ENCODE measurements at regions not wholly inside any gene's neighbourhood (a gene's known extent, or its start where the extent isn't known, plus 50 kb on each side); places are given as distances from the start of the nearest gene placed in this dataset.

GRCh38 chrX:42619068-42619467, 158.9 kb downstream of the PPP1R2C start:
- DNase-seq (ENCODE audit: low read depth in 2 of 2) = no peak

- no peak for DNase-seq (ENCODE audit: low read depth in 2 of 2)
Measured at GRCh38 chrX:42616981-42617380, 161.0 kb downstream of the PPP1R2C start.

GRCh38 chrX:42615161-42615563, 162.8 kb downstream of the PPP1R2C start:
- DNase-seq (ENCODE audit: low read depth in 2 of 2) = no peak

GRCh38 chrX:42606591-42606990, 171.4 kb downstream of the PPP1R2C start:
- no peak for DNase-seq (ENCODE audit: low read depth in 2 of 2)

GRCh38 chrX:42604302-42604701, 173.7 kb downstream of the PPP1R2C start:
- DNase-seq (ENCODE audit: low read depth in 2 of 2) = no peak

GRCh38 chrX:42603016-42603415, 174.9 kb downstream of the PPP1R2C start:
- DNase-seq (ENCODE audit: low read depth in 2 of 2) = no peak

GRCh38 chrX:42602566-42602965, 175.4 kb downstream of the PPP1R2C start:
- no peak for DNase-seq (ENCODE audit: low read depth in 2 of 2)

GRCh38 chrX:42602136-42602535, 175.8 kb downstream of the PPP1R2C start:
- DNase-seq (ENCODE audit: low read depth in 2 of 2) = no peak

GRCh38 chrX:42597481-42597880, 180.5 kb downstream of the PPP1R2C start:
- DNase-seq (ENCODE audit: low read depth in 2 of 2) = no peak

- peak in 1 of 2 donors; percentile 10 for DNase-seq (ENCODE audit: low read depth in 2 of 2)
Measured at GRCh38 chrX:42585842-42586621, 191.9 kb downstream of the PPP1R2C start.

- DNase-seq (ENCODE audit: low read depth in 2 of 2) = peak in 1 of 2 donors; percentile 2
Measured at GRCh38 chrX:42577936-42578470, 200.0 kb downstream of the PPP1R2C start.

- DNase-seq (ENCODE audit: low read depth in 2 of 2) = no peak
Measured at GRCh38 chrX:42567268-42567667, 210.7 kb downstream of the PPP1R2C start.

- DNase-seq (ENCODE audit: low read depth in 2 of 2) = no peak
Measured at GRCh38 chrX:42565739-42566138, 212.2 kb downstream of the PPP1R2C start.

GRCh38 chrX:42546800-42547199, 231.2 kb downstream of the PPP1R2C start:
- DNase-seq (ENCODE audit: low read depth in 2 of 2) = no peak

GRCh38 chrX:42544883-42545282, 233.1 kb downstream of the PPP1R2C start:
- DNase-seq (ENCODE audit: low read depth in 2 of 2) = no peak

GRCh38 chrX:42541554-42541953, 236.4 kb downstream of the PPP1R2C start:
- DNase-seq (ENCODE audit: low read depth in 2 of 2) = no peak

- DNase-seq (ENCODE audit: low read depth in 2 of 2) = no peak
Measured at GRCh38 chrX:42540146-42540545, 237.8 kb downstream of the PPP1R2C start.

- DNase-seq (ENCODE audit: low read depth in 2 of 2) = no peak
Measured at GRCh38 chrX:42538405-42538804, 239.6 kb downstream of the PPP1R2C start.

GRCh38 chrX:42536286-42536685, 241.7 kb downstream of the PPP1R2C start:
- DNase-seq (ENCODE audit: low read depth in 2 of 2) = no peak

GRCh38 chrX:42535233-42535632, 242.7 kb downstream of the PPP1R2C start:
- DNase-seq (ENCODE audit: low read depth in 2 of 2) = no peak

- no peak for DNase-seq (ENCODE audit: low read depth in 2 of 2)
Measured at GRCh38 chrX:42533761-42534160, 244.2 kb downstream of the PPP1R2C start.

GRCh38 chrX:42531441-42531840, 246.5 kb downstream of the PPP1R2C start:
- no peak for DNase-seq (ENCODE audit: low read depth in 2 of 2)

GRCh38 chrX:42530027-42530426, 247.9 kb downstream of the PPP1R2C start:
- no peak for DNase-seq (ENCODE audit: low read depth in 2 of 2)

All from lung microvascular endothelial cell (primary cell).